Kidney glomerular epithelial cell (primary cell): ENCODE measurements at regions not wholly inside any gene's neighbourhood (a gene's known extent, or its start where the extent isn't known, plus 50 kb on each side); places are given as distances from the start of the nearest gene placed in this dataset.

ENCODE experiments used
- DNase-seq: peaks from one replicate; lab custom pipeline; 2025; lab: John Stamatoyannopoulos, UW

GRCh38 chr2:79453918-79454317 is 58.9 kb upstream of the CTNNA2 start:
- DNase-seq = peak; percentile 4

GRCh38 chr2:79452651-79453050 is 60.2 kb upstream of the CTNNA2 start:
- DNase-seq = no peak

- DNase-seq = no peak
These were observed 65.4 kb upstream of the CTNNA2 start for GRCh38 chr2:79447463-79447862.

GRCh38 chr2:79446313-79446712 is 66.5 kb upstream of the CTNNA2 start:
- no peak for DNase-seq

- no peak for DNase-seq
These were observed 75.2 kb upstream of the CTNNA2 start for GRCh38 chr2:79437433-79438267.

GRCh38 chr2:79434362-79434761 is 78.5 kb upstream of the CTNNA2 start:
- no peak for DNase-seq

GRCh38 chr2:79432731-79433146 is 80.1 kb upstream of the CTNNA2 start:
- DNase-seq = no peak

- DNase-seq = no peak
These were observed 84.1 kb upstream of the CTNNA2 start for GRCh38 chr2:79428745-79429144.

GRCh38 chr2:79414690-79415089 is 98.2 kb upstream of the CTNNA2 start:
- DNase-seq = no peak

- no peak for DNase-seq
These were observed 118.4 kb upstream of the CTNNA2 start for GRCh38 chr2:79394485-79394859.

GRCh38 chr2:79393806-79394484 is 118.9 kb upstream of the CTNNA2 start:
- DNase-seq = no peak

- no peak for DNase-seq
These were observed 119.7 kb upstream of the CTNNA2 start for GRCh38 chr2:79393107-79393685.

GRCh38 chr2:79389481-79389880 is 123.4 kb upstream of the CTNNA2 start:
- no peak for DNase-seq

- DNase-seq = no peak
These were observed 124.8 kb upstream of the CTNNA2 start for GRCh38 chr2:79388024-79388423.

- no peak for DNase-seq
These were observed 125.4 kb upstream of the CTNNA2 start for GRCh38 chr2:79387431-79387830.

GRCh38 chr2:79383681-79384080 is 129.2 kb upstream of the CTNNA2 start:
- DNase-seq = no peak

- DNase-seq = no peak
These were observed 137.0 kb upstream of the CTNNA2 start for GRCh38 chr2:79375817-79376216.

- DNase-seq = no peak
These were observed 139.3 kb upstream of the CTNNA2 start for GRCh38 chr2:79373358-79374130.

- no peak for DNase-seq
These were observed 141.8 kb upstream of the CTNNA2 start for GRCh38 chr2:79370976-79371538.

GRCh38 chr2:79369127-79369526 is 143.7 kb upstream of the CTNNA2 start:
- no peak for DNase-seq

GRCh38 chr2:79368116-79368630 is 144.7 kb upstream of the CTNNA2 start:
- DNase-seq = no peak

GRCh38 chr2:79359419-79359818 is 153.4 kb upstream of the CTNNA2 start:
- no peak for DNase-seq
